ENCODE measurements at regions not wholly inside any gene's neighbourhood (a gene's known extent, or its start where the extent isn't known, plus 50 kb on each side); places are given as distances from the start of the nearest gene placed in this dataset.
"Not testable (repeated sequence)": the region's sequence is repeated elsewhere in the genome, so short reads cannot be mapped to it uniquely, and the experiment has no call there.

DNA sequence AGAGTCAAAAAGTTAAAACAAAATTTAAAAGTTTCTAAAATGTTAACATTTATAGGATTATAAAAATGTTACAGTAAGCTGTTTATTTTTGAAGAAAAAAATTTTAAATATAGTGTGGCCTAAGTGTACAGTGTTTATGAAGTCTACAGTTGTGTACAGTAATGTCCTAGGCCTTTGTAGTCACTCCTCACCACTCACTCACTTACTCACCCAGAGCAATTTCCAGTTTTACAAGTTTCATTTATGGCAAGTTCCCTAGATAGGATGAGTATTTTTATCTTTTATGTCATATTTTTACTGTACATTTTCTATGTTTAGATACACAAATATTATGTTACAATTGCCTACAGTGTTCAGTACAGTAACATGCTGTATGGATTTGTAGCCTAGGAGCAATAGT lies 419.9 kb downstream of the ARL4A start:
- DNase-seq, result no peak

DNA sequence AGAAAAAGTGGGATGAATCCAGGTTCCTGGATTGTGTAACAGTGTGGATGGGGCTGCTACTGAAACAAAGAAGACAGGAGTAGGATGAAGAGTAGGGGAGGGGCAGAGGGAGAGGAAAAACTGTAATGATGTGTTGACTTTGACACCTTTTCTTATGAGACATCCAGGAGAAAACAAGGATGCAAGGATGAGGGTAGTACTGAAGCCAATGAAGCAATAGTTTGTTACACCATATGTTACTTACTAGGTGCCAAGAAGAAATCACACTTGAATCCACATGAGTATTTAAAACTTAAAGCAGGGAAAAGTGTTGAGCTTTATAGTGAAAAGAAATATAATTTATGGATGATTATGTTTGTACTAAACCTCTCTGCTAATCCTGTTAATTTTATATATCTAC lies 420.6 kb downstream of the ARL4A start:
- no peak for DNase-seq

DNA sequence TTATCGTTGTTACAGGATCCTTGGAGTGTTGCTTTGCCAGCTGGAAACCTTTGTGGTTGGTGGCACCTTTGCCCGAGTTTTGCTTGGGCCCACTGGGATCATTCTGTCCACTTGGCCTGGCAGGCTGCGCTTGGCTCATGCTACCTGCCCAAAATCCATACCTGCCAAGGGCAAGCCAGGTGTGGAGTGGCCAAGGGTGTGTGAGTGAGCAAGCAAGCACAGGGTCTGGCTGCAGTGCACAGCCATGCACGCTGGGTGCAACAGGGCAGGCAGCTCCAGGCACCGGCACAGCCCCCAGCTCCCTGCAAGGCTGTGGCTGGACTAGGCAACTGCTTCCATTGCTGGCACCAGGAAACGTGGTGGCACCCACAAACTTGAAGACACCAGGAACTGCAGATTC lies 421.8 kb downstream of the ARL4A start:
- DNase-seq, result no peak

DNA sequence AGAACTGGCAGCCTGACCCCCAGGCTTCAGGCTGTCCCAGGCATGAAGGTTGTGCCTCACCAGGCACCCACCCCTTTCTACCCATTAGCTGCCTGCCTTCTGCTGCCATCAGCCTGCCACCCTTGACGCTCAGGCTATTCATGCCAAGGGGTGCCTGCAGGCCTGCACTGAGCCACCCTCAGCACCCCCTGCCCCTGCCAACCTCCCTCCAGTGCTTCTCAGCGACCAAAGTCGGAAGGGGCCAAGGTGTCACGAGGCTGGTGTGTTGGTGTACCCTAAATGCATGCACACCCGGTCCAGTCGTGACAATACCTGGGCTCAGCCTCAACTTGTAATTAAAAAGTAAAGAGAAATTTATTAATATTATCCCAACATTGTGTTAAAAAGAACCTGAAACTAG lies 422.7 kb downstream of the ARL4A start:
- no peak for DNase-seq

DNA sequence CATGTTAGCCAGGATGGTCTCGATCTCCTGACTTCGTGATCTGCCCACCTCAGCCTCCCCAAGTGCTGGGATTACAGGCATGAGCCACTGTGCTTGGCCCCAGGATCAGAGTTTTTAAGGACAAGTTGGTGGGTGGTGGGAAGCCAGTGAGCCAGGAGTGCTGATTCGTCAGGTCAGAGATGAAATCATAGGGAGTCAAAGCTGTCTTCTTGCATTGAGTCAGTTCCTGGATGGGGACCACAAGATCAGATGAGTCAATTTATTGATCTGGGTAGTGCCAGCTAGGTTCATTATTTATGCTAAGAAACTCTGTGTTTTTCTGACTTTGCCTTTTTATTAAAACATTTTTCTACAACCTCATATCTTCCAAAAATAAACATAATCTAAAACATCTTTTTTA lies 423.8 kb downstream of the ARL4A start:
- no peak for DNase-seq

DNA sequence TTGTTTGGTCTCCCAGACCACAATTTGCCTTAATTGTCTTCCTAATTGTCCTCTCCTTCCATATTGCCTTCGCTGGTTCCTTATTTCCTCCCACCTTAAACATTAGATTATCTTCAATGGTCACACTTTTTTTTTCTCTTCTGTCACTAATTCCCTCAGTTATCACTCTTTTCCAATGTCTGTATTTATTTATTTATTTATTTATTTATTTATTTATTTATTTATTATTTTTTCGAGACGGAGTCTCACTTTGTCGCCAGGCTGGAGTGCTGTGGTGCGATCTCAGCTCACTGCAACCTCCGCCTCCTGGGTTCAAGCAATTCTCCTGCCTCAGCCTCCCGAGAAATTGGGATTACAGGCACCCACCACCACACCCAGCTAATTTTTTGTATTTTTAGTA lies 426.8 kb downstream of the ARL4A start:
- not testable (repeated sequence) for DNase-seq

DNA sequence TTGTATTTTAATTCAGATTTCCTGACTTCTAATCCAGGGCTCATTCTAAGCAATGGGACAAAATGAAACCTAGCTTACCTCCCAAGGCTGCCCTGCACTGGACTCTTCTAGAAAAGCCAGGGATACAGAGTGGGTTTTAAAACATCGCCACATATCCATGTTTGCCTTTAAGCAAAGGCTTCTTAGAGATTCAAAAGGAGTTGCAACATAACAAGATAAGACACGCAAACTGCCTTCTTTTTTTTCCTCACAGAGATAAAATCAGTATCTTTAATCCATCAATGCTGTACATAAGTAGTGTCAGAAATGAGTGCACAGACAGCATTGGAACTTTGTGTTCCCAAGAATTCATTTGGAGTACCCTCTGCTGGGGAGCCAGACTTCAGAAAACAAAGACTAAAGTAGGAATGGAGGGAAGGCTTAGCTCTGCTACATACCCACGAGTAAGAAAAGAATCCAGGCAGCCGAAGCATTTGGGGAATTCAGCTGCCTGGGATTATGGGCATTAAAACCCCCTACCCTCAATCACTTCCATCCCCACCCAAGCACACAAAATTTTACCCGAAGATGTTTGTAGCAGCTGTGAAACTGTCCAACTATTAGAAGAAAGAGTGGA lies 427.8 kb downstream of the ARL4A start:
- no peak for DNase-seq

DNA sequence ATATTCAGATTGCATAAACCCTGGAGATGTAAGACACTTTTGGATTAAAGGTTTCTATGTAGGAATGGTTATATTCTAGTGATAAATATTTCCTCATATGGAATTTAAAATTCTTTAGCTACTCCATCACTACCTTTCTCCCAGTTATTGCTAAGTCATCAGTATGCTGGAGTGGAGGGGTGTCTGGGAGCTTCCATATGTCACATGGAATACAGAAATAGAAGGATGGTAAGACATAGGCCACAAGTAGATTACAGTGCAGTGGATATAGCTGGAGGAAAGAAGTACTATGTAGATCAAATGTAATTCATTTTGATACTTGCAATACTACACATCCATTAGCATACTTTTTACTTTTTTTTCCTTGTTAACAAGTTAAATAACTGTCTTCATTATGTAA lies 428.4 kb downstream of the ARL4A start:
- no peak for DNase-seq

DNA sequence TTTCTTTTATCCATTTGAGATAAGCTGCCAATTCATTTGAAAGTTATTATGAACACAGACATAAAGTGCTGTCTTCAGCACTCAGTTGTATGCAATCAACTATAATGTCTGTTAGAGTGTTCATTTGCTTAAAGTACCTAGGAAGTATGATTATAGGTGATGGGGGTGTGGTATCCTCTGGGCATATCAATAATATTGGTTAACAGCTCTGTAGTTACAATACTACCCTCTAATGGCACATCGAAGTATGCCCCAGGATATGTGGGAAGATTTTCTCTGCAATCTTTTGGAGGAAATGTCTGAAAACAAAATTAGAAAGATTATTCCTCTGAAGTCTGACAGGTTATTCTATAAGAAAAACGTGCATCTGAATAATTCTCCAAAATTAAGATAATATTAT lies 429.7 kb downstream of the ARL4A start:
- no peak for DNase-seq

DNA sequence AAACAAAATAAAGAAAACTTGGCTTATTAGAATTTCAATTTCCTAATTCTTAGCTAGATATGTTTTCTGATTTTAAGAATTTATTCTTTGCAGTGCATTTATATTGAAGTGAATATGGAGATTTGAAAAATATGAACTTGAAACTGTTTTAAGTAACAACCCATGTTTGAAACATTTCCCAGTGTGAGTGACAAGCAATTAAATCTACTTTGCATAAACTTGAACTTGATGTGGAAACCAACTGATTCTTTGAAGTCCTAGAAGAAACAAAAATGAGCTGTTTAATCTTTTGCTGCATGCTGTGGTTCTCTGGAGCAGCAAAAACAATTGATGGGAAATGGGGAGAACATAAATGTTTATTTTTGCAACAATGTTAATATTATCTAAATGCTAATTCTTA lies 430.2 kb downstream of the ARL4A start:
- DNase-seq, result no peak

DNA sequence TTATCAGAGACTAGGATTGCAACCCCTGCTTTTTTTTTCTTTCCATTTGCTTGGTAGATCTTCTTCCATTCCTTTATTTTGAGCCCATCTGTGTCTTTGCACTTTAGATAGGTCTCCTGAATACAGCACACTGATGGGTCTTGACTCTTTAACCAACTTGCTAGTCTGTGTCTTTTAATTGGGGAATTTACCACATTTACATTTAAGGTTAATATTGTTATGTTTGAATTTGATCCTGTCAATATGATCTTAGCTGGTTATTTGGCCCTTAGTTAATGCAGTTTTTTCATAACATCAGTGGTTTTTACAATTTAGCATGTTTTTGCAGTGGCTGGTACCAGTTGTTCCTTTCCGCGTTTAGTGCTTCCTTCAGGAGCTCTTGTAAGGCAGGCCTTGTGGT lies 437.2 kb downstream of the ARL4A start:
- DNase-seq, result not testable (repeated sequence)

DNA sequence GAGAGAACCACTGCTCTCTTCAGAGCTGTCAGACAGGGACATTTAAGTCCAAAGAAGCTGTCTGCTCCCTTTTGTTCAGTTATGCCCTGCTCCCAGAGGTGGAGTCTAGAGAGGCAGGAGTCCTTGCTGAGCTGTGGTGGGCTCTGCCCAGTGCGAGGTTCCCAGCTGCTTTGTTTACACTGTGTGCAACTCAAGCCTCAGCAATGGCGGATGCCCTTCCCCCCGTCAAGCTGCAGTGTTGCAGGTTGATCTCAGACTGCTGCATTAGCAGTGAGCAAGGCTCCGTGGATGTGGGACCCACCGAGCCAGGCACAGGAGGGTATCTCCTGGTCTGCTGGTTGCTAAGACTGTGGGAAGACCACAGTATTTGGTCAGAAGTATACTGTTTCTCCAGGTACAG lies 438.9 kb downstream of the ARL4A start:
- no peak for DNase-seq

DNA sequence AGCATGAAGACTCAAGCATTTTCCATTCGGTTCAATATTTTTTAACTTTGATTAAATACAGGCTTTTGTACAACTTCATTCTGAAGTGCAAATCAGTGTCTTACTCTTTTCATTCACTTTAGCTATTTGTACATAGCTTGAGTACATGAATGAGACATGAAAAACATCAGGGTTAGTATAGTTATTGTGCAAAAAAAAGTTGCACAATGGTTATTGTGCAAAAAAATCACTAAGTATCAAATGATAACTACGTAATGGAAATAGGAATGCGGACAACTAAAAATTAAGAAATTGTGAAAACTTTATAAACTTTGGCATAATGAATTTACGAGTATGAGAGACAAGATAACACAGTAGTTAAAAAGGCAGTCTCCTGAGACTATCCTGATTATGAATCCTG lies 442.9 kb downstream of the ARL4A start:
- no peak for DNase-seq

DNA sequence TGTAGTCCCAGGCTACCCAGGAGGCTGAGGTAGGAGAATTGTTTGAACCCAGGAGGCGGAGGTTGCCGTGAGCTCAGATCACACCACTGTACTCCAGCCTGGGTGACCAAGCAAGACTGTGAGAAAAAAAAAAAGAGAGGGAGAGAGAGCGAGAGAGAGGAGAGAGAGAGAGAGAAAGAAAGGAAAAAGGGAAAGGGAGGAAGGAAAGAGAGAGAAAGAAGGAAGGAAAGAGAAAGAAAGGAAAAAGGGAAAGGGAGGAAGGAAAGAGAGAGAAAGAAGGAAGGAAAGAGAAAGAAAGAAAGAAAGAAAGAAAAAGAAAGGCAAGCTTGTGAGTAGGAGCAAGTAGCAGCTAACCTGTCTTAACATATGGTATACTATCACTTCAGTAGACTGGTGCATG lies 443.5 kb downstream of the ARL4A start:
- DNase-seq, result not testable (repeated sequence)

DNA sequence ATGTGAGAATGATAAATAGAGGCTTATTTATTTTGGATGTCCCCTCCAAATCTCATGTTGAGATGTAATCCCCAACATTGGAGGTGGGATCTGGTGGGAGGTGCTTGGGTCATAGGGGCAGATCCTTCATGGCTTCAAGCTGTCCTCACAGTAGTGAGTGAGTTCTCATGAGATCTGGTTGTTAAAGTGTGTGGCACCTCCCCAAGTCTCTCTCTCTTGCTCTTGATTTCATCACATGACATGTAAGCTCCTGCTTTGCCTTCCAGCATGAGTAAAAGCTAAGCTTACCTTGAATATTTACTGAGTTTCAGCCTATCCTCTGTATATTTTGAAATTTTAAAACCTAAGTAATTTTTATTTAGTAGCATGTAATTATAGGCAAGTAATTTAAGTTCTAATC lies 444.9 kb downstream of the ARL4A start:
- no peak for DNase-seq

DNA sequence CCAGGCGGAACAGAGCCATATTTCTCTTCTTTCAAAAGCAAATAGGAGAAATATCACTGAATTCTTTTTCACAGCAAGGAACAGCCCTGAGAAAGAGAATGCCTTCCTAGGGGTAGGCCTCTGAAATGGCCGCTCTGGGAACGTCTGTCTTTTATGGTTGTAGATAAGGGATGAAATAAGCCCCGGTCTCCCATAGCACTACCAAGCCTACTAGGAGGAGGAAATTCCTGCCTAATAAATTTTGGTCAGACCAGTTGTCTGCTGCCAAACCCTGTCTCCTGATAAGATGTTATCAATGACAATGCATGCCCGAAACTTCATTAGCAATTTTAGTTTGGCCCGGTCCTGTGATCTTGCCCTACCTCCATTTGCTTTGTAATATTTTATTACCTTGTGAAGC lies 448.9 kb downstream of the ARL4A start:
- not testable (repeated sequence) for DNase-seq

DNA sequence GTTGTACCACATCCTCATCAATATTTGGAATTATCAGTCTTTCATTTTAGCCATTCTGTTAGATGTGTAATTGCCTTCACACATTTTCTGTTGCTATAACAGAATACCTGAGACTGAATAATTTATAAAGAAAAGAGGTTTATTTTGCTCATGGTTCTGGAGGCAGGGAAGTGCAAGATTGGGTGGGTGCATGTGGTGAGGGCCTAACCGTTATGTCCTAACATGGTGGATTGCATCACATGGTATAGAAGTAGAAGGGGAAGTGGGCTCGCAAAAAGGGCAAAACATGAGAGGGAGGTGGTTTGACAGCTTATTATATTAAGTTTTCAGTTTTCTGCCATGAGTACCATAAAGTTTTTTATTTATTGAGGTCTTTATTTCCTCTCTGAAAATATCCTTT lies 452.0 kb downstream of the ARL4A start:
- no peak for DNase-seq

DNA sequence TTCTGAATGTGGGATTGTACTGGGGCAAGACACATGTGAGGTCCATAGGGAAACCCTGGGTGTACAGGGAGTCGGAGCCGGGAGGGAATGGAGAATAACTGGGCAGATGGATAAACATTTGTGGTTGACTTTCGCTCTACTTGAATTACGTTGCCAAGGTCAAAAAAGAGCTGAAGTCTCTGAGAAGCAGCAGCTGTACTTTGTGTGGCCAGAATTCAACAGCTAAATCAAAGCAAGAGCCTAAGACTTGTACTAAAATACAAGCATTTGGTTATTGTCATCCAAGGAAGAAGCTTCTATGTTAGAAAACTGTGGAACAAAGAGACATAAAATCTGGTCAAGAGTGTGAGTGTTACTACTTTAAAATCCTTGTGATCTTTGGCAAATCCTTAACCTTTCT lies 457.2 kb downstream of the ARL4A start:
- no peak for DNase-seq

DNA sequence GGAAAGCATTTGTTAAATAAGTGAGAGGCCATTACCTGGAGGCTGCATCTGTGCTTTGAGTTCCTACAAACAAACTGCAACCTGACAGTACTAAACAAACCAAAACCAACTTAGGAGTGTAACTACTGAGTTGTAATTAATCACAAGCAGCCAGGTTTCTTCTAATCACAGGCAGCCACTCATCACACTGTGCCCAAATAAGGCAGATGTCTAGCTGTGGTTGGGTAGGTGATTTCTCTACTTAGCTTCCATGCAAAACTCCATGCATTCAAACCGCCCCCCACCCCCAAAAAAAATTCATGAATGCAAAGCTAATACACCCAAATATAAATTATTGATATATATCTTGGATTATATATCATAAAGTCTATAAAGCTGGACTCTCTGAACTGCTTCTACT lies 461.1 kb downstream of the ARL4A start:
- no peak for DNase-seq

DNA sequence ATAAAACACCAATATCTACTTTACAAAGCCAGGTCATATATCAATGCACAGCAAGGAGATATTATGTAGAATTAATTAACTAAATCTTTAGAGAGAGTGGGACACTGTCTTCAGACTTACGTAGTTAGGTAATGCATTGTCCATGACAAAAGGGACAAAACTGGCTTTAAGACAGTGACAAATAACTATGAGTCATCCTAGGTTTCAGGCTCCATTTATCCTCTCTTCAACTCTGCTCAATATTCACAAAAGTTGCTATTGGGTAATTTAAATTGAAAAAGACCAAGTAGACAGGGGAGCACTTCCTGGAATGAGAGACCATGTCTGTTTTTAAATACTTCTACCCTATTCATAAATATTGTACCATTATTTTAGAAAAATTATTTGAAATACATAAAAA lies 464.5 kb downstream of the ARL4A start:
- DNase-seq, result no peak

DNA sequence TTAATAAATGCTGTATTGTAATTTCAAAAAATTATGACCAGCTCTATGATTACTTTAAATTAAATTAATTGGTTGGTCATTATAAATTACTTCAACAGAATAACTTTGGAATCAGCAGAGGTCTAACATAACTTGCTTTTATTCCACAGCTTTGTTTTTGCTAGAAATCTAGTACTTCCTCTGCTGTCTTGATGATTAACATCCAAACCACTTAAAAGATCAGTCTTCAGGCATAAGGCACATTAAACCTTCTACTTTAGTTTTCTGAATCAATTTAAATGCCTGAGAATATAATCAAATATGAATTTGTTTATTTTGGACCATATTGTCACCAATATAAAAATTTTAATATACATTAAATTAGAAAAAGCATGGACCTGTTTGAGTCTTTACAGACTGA lies 465.3 kb downstream of the ARL4A start:
- DNase-seq, result no peak

DNA sequence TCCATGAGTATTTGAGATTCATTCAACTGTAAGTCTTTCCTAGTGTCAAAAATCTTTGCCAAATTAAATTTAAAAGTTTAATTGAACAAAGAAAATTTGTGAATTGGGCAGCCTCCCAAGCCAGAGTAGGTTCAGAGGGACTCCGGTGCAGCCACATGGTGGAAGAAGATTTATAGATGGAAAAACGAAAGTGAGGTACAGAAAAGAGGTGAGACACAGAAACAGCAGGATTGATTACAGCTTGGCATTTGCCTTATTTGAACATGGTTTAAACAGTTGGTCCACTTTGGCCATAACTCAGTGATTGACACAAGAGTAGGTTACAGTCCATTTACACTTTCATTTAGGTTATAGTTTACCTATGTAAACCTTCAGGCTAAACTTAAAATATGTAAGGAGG lies 465.8 kb downstream of the ARL4A start:
- DNase-seq, result no peak

DNA sequence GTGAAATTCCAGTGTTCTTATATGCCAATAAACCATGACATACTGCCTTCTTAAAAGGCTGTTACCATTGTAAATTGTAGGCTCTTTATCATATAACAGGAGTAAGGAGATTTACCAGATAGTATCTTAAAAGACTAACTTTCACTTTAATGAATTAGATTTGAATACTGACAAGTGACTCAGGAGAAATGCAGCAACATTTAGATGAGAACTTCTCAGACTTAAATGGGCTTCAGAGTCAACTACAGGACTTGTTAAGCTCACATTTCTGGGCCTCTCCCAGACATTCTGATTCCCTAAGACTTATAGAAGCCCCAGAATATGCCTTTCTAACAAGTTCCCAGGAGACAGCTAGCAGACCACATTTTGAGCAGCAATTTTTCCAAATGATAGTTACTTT lies 466.3 kb downstream of the ARL4A start:
- no peak for DNase-seq

DNA sequence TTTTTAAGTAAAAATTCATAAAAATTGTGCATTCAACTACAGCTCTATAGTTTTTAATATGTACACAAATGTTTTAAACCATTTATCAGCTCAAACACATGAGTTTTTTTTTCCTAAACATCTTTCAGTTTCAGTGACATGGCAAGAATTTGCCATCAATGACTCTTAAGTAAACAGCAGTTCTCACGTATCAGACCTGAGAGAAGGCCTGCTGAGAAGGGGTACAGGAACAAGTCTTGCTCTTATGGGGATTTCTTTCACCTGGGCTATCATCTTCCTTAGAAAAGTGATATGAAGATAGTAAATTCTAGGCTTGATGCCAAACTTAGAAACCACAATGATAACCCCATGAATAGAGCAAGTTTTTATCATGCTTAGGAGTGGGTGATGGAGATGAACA lies 467.8 kb downstream of the ARL4A start:
- no peak for DNase-seq

DNA sequence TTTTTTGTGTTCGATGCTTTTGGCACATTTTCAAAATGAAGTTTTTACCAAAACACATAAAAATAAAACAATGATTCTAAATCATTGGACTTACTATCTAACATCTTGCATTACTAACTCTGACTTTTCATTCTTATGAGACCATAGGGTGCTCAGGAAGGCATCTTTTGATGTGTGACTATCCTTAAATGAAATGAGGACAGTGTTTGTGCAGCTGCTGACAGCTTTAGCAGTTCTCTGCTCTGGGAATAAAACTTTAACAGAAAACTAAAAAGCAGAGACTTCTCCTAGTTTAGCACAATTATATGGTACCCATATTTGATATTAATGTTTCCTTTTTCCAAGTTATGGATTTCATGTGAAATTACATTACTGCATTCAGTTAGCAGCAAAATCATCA lies 471.6 kb downstream of the ARL4A start:
- no peak for DNase-seq

Measured in midbrain (tissue), 1 donor.